Kasumi-1 (cell line): ENCODE measurements at regions not wholly inside any gene's neighbourhood (a gene's known extent, or its start where the extent isn't known, plus 50 kb on each side); places are given as distances from the start of the nearest gene placed in this dataset.

Experiments
- DNase-seq, 2 experiments: peaks; one replicate each; lab custom pipeline; 2025; lab: John Stamatoyannopoulos, UW

DNA sequence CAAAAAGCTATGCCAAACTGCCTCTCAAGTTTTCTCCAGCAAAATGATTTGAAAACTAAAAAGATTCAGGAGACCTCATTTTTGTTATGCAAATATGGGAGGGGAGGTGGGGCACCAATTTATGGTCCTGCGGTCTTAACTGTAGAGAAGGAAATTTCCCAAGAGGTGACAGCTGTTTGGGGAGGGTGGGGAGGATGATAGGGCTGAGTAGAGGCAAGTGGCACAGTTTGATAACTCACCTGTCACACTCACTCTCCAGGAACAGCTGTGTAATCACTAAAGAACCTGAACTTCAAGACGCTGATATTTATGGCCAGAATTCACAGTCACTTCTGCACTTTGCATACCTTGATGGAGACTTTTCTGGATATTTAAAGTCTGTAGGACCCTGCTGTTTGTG, 232.9 kb upstream of the STARD13 start:
- no peak for DNase-seq

DNA sequence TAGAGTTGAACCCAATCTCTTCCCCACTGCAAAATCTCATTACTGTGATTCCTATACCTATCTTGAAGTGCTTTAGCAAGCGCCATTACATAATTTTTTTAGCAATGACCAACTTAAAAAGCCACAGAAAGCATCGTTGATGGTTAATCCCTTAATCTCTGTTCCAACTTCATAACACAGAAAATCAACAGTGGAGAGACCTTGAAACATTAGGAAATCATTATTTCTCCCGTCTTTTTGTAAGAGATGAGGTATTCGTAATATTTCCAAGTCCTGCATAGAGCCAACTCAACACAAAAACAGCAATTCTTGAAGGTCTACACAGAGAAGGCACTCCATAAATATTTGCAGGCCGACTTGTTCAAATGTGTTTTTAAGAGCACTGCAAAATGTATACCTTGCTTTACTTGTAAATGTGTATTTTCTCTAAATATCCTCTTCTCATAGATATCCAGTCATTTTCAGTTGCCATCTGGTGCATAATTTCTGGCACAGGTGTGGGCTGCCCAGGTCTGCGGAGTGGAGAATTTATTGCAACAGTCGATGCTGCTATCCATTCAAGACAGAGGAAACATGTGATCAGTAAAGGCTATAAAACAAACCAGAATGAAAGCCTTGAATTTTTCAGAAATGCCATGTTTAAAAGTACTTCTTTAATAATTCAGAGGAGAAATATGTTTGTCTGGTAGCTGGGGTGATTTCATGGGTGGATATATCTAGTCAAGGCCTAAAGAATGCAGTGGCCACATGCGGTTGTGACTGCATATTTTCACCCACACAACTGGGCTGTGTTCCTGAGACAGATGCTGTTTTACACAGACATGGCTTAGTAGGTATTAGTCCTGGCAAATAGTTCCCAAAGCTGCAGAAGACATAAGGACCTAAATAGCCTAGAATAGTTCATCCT, 234.3 kb upstream of the STARD13 start:
- no peak for DNase-seq

DNA sequence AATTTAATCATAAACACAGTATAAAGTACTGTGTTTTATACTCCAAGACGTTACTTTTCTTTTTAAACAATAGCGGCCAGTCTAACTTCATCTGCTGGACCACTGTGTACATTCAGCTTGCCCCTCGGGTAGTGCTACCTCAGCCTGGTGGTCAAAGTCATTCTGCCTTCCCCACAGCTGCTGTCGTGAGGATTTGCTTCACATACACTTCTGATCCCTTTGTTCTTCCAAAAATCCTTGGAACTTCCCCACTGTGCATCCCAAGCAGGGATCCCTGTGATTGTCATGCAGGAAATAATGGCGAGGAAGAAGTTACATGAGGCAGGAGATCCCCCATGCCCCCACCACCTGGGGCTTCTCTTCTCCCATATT, 234.9 kb upstream of the STARD13 start:
- no peak for DNase-seq

DNA sequence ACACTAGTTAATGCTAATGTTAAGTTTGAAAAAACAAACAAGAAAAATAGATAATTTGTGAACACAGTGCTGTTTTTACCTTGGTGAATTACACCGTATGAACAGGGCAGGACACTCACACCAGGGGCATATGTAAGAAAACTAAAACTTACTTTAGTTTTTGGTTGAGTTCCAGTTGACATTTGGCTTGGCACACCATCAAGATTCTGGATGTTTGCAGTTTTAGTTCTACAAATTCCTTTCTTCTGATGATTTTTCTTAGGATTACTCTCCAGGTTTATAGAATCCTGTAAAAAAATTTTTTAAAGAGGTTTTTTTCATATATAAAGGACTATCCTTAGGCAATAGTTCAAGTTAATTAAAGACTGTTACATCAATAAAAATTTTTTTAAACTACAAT, 238.5 kb upstream of the STARD13 start:
- DNase-seq: no peak

DNA sequence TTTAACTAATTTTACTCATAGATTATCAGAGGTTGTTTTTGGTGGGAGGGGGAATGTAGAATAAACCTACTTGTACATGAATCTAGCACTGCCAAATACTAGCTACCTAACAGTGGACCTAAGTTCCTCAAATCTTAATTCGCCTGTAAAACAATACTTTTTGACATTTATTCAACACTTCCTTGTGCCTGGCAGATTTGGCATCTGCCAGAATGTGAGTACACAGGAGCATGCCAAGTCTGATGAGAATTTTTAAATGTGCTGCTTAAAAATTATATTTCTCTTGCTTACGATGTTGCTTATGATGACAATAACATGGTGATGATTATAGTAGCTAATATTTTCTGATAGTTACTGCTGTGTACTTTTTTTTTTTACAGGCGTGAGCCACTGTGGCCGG, 240.2 kb upstream of the STARD13 start:
- DNase-seq: no peak

DNA sequence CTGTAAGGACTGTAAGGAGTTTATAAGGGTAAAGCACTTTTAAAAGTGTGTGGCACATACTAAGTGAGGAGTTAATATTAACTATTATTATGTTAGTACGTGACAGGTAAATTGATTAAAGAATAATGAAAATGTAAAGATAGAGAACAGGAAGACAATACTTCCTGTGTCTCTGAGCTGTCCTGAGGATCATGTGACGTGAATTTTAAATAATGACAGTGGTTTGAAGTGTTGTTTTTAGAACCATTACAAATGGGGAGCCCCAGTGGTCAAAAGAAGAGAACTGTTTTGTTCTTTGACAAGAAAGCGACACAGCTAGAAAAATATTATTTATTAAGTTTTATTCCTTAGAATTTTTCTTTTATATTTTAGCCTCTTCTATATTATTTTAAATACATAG, 241.2 kb upstream of the STARD13 start:
- DNase-seq: no peak

DNA sequence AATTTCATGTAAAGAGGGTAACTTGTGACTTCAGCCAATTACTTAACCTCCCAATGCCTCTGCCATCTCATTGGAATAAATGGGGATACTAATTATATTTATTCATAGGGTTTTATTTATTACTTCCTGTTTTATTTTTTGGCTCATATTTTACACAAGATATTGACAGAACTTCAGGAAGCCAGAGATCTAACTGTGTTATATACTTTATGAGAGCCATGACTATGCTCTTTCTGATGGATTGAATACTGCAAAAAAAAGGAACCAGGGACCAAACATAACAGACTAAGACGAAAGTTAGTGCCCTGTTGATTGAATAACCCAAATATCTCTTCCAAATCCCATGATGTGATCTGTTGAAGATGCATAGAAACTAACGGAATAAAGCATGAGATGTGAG, 243.3 kb upstream of the STARD13 start:
- no peak for DNase-seq

DNA sequence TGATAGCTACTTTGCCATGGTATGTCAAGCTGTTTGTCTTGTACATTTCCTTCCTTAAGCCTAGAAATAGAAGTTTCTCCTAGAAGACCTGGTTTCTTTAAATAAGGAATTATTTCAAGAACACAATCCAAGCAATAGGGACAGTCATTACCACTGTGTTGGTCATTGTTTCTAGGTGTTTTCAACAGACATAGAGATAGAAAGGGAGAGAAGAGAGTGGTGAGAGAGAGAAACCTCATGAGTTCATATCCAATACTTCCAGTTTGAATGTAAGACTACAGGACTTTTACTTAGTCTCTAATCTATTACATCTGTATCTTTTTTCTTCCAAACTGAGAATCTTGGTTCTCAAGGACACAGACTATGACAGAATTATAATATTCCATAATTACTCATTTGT, 245.9 kb upstream of the STARD13 start:
- DNase-seq: no peak

DNA sequence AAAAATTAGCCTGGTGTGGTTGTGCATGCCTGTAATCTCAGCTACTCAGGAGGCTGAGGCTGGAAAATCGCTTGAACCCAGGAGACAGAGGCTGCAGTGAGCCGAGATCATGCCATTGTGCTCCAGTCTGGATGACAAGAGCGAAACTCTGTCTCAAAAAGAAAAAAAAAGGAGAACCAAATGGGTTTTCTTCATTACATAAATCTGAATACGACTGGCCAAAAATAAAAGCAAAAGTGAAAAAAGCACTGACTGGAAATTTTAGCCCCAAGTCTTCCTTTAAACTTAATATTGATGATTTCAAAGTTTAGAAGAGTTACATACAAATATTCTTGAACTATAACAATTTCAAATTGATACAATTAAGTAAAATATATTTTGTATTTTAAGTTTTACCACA, 249.5 kb upstream of the STARD13 start:
- no peak for DNase-seq

DNA sequence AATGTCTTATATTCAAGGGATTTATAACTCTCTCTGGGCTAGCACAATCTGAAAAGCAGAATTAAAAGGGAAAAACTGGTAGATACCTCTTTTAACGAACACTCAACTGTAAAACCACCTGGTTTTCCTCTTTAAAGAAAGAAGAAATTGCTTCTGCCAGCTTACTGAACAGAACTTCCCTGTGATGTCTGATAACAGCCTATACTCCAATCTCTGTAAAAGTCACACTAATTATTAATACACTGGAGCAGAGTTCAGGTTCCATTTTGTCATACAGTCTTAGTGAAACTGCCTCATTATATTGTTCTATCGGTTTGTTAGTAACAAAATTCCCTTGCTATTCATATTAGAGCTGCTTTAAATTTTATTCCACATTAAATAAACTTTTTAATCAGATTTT, 251.0 kb upstream of the STARD13 start:
- no peak for DNase-seq

DNA sequence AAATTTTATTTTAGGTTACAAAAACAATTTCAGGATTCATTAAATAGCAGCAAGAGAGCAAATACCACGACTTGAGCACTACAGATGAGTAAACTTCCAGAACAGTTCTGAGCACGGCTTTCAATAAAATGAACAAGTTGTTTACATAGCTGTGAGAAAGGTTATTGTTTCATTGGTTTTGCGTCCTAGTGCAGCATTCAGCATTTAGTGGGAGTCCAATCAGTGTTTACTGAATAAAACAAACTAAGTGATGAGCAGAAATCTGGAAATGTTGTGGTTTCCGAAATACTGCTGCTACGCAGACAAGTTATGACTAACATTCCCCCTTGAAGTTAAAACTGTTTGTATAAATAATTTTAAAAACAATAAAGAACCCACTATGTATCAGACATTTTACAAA, 251.5 kb upstream of the STARD13 start:
- no peak for DNase-seq

DNA sequence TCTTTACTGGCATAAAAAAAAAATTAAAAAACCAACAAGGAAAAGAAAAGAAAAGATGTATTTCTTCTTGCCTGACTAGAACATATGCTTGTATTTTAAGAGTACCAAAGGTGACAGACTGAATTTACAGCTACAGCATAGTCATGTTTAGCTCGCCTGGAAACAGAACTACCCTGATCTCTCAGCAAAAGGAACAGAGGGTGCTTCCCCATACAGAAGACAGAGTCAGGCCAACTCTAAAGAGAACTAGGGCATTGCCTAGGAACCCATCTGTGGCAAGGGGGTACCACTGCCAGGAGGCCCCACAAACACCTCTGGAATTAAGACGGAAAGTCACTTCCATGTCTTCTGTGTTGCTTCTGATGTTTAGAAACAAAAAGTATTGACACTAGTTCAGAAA, 252.1 kb upstream of the STARD13 start:
- DNase-seq: no peak

DNA sequence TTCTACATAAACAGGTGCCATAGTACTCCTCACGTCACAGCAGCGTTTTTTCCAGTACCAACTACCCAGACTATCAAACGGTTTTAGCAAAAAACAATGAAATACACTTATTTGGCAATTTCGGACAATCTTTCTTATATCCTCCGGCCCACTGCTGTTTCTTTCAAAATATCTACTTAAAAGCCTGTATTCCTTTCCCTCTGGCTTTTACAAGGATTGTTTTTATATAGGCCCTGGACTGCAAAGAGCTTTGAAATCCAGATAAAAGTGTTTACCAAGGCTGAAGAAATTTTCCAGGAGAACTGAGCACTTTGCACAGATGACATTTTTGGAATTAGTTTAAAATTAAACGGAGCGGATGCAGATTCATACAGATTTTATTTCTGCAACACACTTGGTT, 255.9 kb upstream of the STARD13 start:
- DNase-seq: no peak

DNA sequence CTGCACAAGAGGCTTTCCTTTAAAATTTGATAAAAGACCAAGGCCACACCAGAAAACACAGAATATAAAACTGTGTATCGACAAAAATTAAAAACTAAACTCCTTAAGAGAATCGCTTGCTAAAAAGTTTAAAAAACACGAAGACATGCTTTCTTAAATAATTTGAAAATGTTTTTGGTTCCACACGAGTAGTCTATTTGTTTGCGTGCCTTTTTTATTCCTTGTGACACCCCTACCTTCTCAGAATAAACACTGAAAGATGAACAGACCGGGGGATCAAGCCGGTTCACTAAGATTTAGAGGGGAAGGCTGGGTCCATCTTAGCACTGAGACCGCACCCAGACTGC, 256.4 kb upstream of the STARD13 start:
- no peak for DNase-seq

DNA sequence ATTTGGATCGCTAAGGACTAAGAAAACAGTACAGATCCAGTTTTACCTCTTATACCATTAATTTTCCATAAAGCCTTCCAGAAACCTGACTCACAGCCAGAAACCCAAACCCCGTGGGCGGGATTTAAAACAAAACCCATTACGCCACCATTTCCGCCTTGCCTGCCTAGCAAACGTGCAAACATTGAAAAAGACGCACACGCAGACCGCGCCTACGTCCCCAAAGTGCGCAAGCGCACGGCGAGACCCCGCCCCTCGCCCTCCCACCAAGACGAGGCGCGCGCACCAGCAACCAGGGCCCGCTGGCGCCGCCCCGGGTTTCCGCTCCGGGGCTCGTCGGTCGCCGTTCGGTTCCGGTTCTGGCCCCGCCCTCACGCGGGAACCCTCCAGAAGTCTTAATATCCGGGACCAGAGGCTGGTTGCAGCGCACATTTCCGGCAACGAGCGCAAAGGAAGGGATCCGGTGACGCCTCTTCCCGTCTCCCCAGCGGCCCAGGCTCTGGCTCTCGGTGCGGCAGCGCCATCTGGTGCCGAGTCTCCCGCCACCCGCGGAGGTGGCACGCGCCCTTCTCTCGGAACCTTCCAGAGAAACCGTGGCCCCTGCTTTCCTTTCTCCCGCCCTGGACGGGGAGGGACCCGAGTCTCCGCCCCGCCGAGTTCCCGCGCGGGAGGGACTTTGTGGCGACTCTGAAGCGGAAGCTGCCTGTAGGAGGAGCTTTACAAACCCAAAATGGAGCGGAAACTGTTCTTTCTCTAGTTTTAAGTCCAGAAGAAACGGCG, 256.9 kb upstream of the STARD13 start:
- DNase-seq: peak; percentile 91 to 93

DNA sequence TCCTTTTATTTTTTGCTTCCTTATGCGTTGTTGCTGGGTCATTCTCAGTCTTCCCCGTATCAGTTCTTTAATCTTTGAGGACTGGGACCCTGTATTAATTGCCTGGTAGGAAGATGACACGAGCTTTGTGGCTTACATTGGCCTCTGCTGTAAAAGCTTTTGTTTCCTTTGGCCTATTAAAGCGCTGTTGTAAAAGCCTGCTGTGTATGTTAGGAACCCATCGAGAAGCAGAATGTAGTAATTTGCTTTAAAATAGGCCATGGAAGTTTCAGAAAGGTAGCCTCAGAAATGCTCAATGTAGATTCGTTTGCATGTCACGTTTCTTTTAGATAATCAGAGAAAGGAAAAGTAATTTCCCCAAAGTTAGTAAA, 257.5 kb upstream of the STARD13 start:
- DNase-seq: no peak

DNA sequence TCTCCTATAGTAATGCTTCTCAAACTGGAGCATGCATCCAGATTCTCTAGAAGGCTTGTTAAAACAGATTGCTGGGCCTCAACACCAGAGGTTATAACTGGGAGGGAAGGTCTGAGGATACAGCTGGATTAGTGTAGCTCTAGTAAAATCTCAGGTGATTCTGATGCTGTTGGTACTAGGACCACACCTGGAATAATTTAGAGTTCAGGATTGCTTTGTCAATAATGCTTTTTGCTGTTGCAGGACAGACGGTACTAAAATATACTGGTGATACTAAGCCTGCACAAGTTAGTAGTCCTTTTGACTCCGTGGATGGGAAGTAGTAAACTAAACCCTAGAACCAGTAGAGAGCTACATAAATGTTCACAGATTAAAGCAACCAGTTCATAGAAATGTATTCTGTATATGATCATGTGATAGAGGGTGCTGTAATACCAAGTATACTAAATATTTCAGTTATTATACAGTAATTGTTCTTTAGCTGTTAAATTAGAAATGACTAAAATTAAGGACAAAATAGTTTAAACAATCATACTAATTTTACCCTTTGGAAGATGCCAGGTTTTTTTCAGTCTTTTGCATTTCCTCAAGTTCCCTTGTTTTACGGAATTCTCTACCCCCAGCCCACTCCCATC, 258.2 kb upstream of the STARD13 start:
- DNase-seq: peak in 1 of 2 experiments; percentile 0

DNA sequence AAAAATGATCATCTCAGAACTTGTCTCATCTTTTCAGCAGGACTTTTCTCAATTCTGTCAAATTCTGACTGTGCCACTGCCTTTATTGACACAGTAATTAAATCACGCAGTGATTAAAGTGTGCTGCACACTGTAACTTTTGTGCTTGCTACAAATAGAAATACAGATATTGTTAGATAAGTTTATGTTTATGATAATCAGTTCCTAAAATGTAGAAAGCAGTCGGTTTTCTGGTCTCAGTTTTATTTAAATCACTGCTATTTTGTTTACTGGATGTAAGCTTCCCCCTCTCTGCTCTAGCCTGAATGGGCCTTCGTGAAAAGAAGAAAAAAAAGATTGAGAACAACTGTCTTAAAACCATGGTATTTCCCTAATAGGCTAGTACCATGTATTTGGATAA, 258.8 kb upstream of the STARD13 start:
- DNase-seq: no peak

DNA sequence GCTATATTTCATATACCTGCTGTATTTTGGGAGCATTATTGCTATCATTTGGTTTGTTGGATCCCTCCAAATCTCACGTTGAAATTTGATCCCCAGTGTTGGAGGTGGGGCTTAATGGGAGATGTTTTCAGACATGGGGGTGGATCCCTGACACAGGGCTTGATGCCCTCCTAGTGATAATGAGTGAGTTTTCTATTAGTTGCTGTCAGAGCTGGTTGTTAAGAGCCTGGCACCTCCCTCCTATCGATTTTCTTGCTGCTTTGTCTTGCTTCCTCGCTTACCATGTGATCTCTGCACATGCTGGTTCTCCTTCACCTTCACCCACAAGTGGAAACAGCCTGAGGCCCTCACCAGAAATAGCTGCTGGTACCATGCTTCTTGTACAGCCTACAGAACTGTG, 259.9 kb upstream of the STARD13 start:
- DNase-seq: no peak

DNA sequence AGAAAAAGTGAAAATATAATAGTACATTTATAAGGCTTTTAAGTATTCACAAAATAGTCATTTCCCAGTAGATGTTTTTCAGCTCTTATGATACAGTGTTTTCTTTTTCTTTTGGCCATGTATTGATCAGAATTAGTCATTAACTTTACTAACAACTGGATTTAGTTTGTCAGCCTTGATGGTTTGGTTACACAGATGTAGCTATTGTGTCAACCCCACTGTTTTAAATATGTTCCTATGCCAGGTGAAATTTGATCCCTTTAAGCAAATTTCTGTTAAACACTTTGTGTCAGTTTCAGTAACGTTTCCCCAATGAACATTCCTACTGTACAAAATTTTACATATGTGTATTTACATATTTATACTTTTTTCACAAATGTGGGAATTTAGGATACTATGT, 261.5 kb upstream of the STARD13 start:
- DNase-seq: no peak

DNA sequence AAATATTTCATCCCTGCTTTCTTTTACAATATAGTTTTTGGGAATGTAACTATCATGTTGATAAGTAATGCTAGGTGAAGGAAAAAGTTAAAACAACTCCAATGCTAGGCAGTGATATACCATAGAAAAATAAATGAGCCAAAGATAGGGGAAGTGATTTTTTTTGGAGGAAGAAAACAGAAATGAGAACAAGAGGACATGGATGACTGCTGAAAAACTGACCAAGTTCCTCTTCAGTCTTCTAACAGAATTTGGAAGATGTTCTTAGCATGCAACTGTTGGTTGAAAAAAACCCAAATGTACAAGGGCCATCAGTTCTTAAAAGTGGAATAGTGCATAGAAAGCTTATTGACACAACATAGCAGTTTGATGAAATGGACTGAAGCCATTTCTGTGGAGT, 262.5 kb upstream of the STARD13 start:
- DNase-seq: no peak

DNA sequence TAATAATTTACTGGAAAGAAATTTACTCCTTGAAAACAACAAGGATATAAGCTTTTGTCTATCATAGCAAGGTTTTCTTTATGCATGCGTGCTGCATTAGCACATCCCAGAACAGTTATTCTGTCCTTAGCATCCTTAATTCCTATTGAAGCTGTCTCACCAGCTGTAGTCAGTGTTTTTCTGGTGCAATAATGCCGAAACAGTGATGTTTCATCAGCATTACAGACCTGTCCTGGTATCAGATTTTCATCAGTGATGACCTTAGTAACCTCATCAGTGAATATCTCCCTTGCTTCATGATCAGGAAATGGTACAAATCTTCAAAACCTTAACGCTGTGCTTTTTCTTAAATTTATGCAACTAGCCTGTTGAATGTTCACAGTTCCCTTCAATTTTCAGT, 264.7 kb upstream of the STARD13 start:
- no peak for DNase-seq

DNA sequence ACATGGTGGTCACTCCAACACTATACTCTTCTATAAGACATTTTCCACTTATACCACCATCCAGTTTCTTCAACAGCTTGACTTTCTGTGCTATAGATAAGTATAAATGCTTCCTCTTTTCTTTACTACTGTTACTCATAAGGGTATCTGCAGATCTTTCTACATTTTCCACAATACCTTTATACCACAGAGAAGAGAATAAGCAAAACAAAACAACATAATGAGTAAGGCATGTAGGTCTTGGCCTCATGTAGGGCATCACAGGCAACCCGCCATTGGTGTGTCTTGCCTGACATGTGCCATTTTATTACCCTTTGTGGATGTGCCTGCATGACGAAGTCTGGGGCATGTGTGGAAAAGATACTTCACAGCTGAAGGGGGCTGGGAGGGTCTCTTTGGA, 265.3 kb upstream of the STARD13 start:
- DNase-seq: no peak
